Activated CD4-positive, alpha-beta T cell treated with anti-CD3 and anti-CD28 coated beads for 1 hour (primary cell): ENCODE measurements at regions not wholly inside any gene's neighbourhood (a gene's known extent, or its start where the extent isn't known, plus 50 kb on each side); places are given as distances from the start of the nearest gene placed in this dataset.
"Not testable (repeated sequence)": the region's sequence is repeated elsewhere in the genome, so short reads cannot be mapped to it uniquely, and the experiment has no call there.

Experiments
- DNase-seq: peaks from one replicate; pipeline ENCODE4 v3.0.0-alpha.2; 2020

- no peak for DNase-seq
Observed at GRCh38 chr22:40094485-40094884, 83.2 kb upstream of the TNRC6B start.

- DNase-seq = not testable (repeated sequence)
Observed at GRCh38 chr22:40099887-40100286, 77.8 kb upstream of the TNRC6B start.

DNA sequence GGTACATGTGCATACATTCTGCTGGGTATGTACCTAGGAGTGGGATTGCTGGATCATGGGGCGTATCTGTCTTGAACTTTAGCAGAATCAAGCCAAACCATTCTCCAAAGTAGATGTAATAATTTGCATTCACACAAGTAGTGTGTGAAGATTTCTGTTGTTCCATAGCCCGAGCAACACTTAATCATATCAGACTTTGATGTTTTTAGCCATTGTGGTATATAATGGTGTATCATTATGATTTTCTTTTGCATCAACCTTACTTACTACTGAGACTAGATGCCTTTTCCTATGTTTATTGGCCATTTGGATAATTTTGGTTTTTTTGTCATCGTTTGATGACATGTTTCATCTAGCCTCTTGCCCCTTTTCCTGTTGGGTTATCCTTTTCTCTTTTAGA is 72.0 kb upstream of the TNRC6B start:
- no peak for DNase-seq

DNA sequence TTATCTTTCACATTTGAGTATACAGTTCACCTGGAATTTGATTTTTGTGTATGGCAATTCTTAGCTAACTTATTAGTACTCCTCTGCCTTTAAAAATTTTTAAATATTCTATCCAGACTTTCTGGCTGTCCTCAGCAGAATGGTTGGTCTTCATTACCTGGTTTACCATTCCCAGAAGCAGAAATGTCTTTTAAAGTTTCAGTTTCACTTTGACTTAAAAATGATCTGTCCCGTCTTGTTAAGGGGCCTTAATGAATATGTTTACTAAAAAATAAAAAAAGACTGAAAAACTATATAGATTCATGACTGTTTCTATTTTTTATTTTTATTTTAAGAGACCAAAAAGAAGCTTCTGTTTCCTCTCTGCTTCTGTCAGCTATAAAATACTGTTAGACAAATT is 70.5 kb upstream of the TNRC6B start:
- DNase-seq = no peak

DNA sequence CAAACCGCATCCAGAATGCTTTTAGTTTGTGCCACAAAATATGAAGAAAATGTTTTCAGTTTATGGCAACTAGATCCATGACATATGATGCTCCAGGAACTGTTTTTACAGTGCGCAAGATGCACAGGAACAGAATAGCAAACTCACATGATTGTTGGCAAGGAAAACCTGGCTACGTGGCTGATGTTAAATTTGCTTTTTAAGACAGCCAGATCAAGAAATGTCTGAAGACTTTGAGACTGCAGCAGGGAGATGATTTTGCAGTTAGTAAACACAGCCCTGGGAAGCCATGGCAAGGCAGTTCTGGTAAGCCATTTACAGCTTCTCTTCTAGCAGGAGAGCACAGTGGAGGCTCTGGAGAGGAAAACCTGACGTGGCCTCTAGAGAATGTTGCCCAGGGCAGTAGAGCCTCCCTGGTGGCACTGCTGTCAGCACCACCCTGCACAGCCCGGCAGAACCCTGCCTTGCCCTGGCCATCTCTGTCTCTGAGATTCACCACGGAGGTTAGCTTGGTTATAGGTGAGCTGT is 69.8 kb upstream of the TNRC6B start:
- no peak for DNase-seq

- DNase-seq = no peak
Observed at GRCh38 chr22:40108396-40108795, 69.3 kb upstream of the TNRC6B start.

GRCh38 chr22:40108926-40109325 is 68.8 kb upstream of the TNRC6B start:
- not testable (repeated sequence) for DNase-seq

- no peak for DNase-seq
Observed at GRCh38 chr22:40111451-40111850, 66.3 kb upstream of the TNRC6B start.

DNA sequence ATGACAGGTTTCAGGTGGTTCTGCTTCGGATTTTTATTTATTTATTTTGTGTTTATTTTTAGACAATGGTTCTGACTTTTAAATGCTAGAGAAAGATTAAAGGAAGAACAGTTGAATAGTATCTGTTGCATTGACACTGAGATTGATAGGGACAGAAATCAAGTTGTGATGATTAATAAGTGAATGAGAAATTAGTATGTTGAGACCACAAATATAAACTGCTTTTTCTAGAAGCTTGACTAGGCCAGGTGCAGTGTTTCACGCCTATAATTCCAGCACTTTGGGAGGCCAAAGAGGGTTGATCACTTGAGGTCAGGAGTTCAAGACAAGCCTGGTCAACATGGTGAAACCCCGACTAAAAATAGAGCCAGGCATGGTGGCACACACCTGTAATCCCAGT is 65.1 kb upstream of the TNRC6B start:
- DNase-seq = no peak

GRCh38 chr22:40113696-40114095 is 64.0 kb upstream of the TNRC6B start:
- no peak for DNase-seq

DNA sequence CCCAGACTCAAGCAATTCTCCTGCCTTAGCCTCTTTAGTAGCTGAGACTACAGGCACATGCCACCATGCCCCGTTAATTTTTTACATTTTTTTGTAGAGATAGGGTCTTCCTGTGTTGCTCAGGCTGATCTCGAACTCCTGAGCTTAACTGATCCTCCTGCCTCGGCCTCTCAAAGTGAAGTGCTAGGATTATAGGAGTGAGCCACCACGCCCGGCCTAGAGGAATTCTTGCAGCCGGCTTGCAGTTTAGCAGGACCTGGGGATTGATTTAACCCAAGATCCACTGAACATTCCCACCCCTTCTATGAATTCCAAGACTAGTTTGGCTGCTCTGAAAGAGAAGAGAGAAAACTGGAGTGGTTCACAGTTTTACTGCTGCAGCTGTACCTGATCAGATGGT is 63.3 kb upstream of the TNRC6B start:
- DNase-seq = no peak

DNA sequence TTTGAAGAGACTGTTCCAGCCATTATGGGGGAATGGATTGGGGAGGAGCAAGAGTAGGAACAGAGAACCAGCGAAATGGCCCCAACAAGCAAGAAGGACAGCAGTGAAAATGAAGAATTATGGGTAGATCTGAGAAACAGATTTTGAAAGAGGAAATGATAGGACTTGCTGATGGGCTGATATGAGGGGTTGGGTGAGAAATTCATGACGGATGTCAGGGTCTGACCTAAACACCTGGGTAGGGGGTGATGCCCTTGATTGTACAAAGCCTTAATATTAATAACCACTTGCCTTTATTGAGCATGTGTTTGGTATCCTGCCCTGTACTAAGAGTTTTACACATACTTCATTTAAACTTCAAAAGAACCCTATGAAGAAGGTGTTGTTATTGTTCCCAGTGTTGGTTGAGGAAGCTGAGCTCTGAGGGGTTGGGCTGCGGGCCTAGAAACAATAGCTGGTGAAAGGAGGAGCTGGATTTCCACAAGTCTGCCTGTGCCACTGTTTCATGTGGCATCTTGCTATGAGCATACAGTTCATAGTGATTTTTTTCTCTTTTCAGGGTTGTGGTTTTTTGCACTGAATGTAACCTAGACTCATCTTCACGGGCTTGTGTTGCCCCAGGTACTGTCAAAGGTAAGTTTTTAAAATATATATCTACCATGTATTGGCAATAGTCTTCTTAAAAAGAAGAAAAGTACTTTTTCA is 61.1 kb upstream of the TNRC6B start:
- DNase-seq = peak; percentile 11

GRCh38 chr22:40118979-40119378 is 58.7 kb upstream of the TNRC6B start:
- no peak for DNase-seq

GRCh38 chr22:40120848-40121247 is 56.9 kb upstream of the TNRC6B start:
- no peak for DNase-seq

- no peak for DNase-seq
Observed at GRCh38 chr22:40121461-40121860, 56.3 kb upstream of the TNRC6B start.

GRCh38 chr22:40122792-40123191 is 54.9 kb upstream of the TNRC6B start:
- DNase-seq = no peak

- DNase-seq = no peak
Observed at GRCh38 chr22:40123387-40123786, 54.3 kb upstream of the TNRC6B start.
